Activated naive CD8-positive, alpha-beta T cell (primary cell): ENCODE measurements at regions not wholly inside any gene's neighbourhood (a gene's known extent, or its start where the extent isn't known, plus 50 kb on each side); places are given as distances from the start of the nearest gene placed in this dataset.
"Not testable (repeated sequence)": the region's sequence is repeated elsewhere in the genome, so short reads cannot be mapped to it uniquely, and the experiment has no call there.

Source experiments
- H3K27ac Mint-ChIP-seq: one replicate; pipeline ENCODE4 v1.8.0; 2021; ENCODE audit warnings: mixed read lengths
- H3K27me3 Mint-ChIP-seq: one replicate; pipeline ENCODE4 v1.8.0; 2021; ENCODE audit warnings: mixed read lengths
- H3K36me3 Mint-ChIP-seq: one replicate; pipeline ENCODE4 v1.8.0; 2021; ENCODE audit warnings: mixed read lengths
- H3K4me1 Mint-ChIP-seq: one replicate; pipeline ENCODE4 v1.8.0; 2021; ENCODE audit warnings: low read depth, mixed read lengths
- H3K4me3 Mint-ChIP-seq: one replicate; pipeline ENCODE4 v1.8.0; 2021; ENCODE audit warnings: mild to moderate bottlenecking, mixed read lengths
- H3K9me3 Mint-ChIP-seq: one replicate; pipeline ENCODE4 v1.8.0; 2021; ENCODE audit warnings: low read depth, mixed read lengths

GRCh38 chr20:53723045-53723444 lies 129.4 kb upstream of the ZNF217 start:
- Mint-ChIP-seq H3K4me3 (no peak overlapping the region), H3K9me3 (no peaks in the 10 kb centered on the region), H3K27ac (no peak overlapping the region), H3K27me3 (no peaks in the 10 kb centered on the region), H3K4me1 (peaks cover 15% of the 10 kb centered on the region), H3K36me3 (peaks cover 4% of the 10 kb centered on the region)

GRCh38 chr20:53722515-53723036 lies 128.9 kb upstream of the ZNF217 start:
- no peak overlapping the region for H3K4me3 Mint-ChIP-seq

GRCh38 chr20:53721445-53721963 lies 127.9 kb upstream of the ZNF217 start:
- H3K36me3 Mint-ChIP-seq, H3K9me3 Mint-ChIP-seq, H3K27me3 Mint-ChIP-seq, H3K4me3 Mint-ChIP-seq: not testable (repeated sequence)
- Mint-ChIP-seq H3K27ac (peak overlapping the region; percentile 91), H3K4me1 (peaks cover 15% of the 10 kb centered on the region)

More at GRCh38 chr20:53722515-53723036, 128.9 kb upstream of the ZNF217 start:
- Mint-ChIP-seq H3K4me1 (peaks cover 15% of the 10 kb centered on the region), H3K27me3 (no peaks in the 10 kb centered on the region), H3K27ac (peak overlapping the region; percentile 78), H3K9me3 (no peaks in the 10 kb centered on the region), H3K36me3 (peaks cover 4% of the 10 kb centered on the region)

GRCh38 chr20:53719171-53719803 lies 125.6 kb upstream of the ZNF217 start:
- H3K9me3 Mint-ChIP-seq, H3K4me3 Mint-ChIP-seq, H3K27ac Mint-ChIP-seq, H3K36me3 Mint-ChIP-seq, H3K27me3 Mint-ChIP-seq: not testable (repeated sequence)
- H3K4me1 Mint-ChIP-seq = peaks cover 15% of the 10 kb centered on the region

GRCh38 chr20:53718142-53719021 lies 124.7 kb upstream of the ZNF217 start:
- Mint-ChIP-seq H3K36me3 (peaks cover 4% of the 10 kb centered on the region), H3K4me1 (peaks cover 15% of the 10 kb centered on the region), H3K27ac (no peak overlapping the region), H3K27me3 (no peaks in the 10 kb centered on the region), H3K4me3 (no peak overlapping the region), H3K9me3 (no peaks in the 10 kb centered on the region)

GRCh38 chr20:53716395-53716794 lies 122.8 kb upstream of the ZNF217 start:
- no peak overlapping the region for H3K27ac Mint-ChIP-seq
- no peak overlapping the region for H3K4me3 Mint-ChIP-seq
- no peaks in the 10 kb centered on the region for H3K27me3 Mint-ChIP-seq
- H3K36me3 Mint-ChIP-seq = peaks cover 4% of the 10 kb centered on the region
- H3K4me1 Mint-ChIP-seq = peaks cover 18% of the 10 kb centered on the region
- no peaks in the 10 kb centered on the region for H3K9me3 Mint-ChIP-seq

- no peaks in the 10 kb centered on the region for H3K36me3 Mint-ChIP-seq
Measured at GRCh38 chr20:53714524-53714923, 120.9 kb upstream of the ZNF217 start.

GRCh38 chr20:53713328-53714056 lies 119.9 kb upstream of the ZNF217 start:
- no peaks in the 10 kb centered on the region for H3K36me3 Mint-ChIP-seq
- H3K27ac Mint-ChIP-seq = no peak overlapping the region
- H3K4me3 Mint-ChIP-seq = no peak overlapping the region
- H3K9me3 Mint-ChIP-seq = no peaks in the 10 kb centered on the region
- no peaks in the 10 kb centered on the region for H3K27me3 Mint-ChIP-seq
- H3K4me1 Mint-ChIP-seq = peaks cover 32% of the 10 kb centered on the region

More at GRCh38 chr20:53714524-53714923, 120.9 kb upstream of the ZNF217 start:
- Mint-ChIP-seq H3K4me3 (peak overlapping the region; percentile 10), H3K27me3 (no peaks in the 10 kb centered on the region), H3K27ac (peak overlapping the region; percentile 11), H3K9me3 (no peaks in the 10 kb centered on the region), H3K4me1 (peaks cover 22% of the 10 kb centered on the region)

- Mint-ChIP-seq H3K27me3 (no peaks in the 10 kb centered on the region), H3K4me1 (peaks cover 43% of the 10 kb centered on the region), H3K9me3 (no peaks in the 10 kb centered on the region), H3K27ac (no peak overlapping the region), H3K4me3 (no peak overlapping the region), H3K36me3 (no peaks in the 10 kb centered on the region)
Measured at GRCh38 chr20:53712212-53712977, 118.8 kb upstream of the ZNF217 start.

GRCh38 chr20:53711333-53712211 lies 117.9 kb upstream of the ZNF217 start:
- peaks cover 51% of the 10 kb centered on the region for H3K4me1 Mint-ChIP-seq
- H3K9me3 Mint-ChIP-seq = no peaks in the 10 kb centered on the region
- no peaks in the 10 kb centered on the region for H3K36me3 Mint-ChIP-seq
- H3K27me3 Mint-ChIP-seq = no peaks in the 10 kb centered on the region
- no peak overlapping the region for H3K4me3 Mint-ChIP-seq
- peak overlapping the region; percentile 75 for H3K27ac Mint-ChIP-seq

- Mint-ChIP-seq H3K4me3 (peak overlapping the region; percentile 68), H3K4me1 (peaks cover 63% of the 10 kb centered on the region), H3K36me3 (no peaks in the 10 kb centered on the region), H3K27me3 (no peaks in the 10 kb centered on the region), H3K9me3 (no peaks in the 10 kb centered on the region), H3K27ac (peak overlapping the region; percentile 95)
Measured at GRCh38 chr20:53708129-53708968, 114.7 kb upstream of the ZNF217 start.

- H3K4me1 Mint-ChIP-seq = peaks cover 63% of the 10 kb centered on the region
- H3K27me3 Mint-ChIP-seq = no peaks in the 10 kb centered on the region
- no peaks in the 10 kb centered on the region for H3K9me3 Mint-ChIP-seq
- H3K4me3 Mint-ChIP-seq = peak overlapping the region; percentile 68
- peak overlapping the region; percentile 95 for H3K27ac Mint-ChIP-seq
- H3K36me3 Mint-ChIP-seq = no peaks in the 10 kb centered on the region
Measured at GRCh38 chr20:53707371-53708055, 113.9 kb upstream of the ZNF217 start.
